HCT116 (cell line): ENCODE measurements at regions not wholly inside any gene's neighbourhood (a gene's known extent, or its start where the extent isn't known, plus 50 kb on each side); places are given as distances from the start of the nearest gene placed in this dataset.

Source experiments
- ATAC-seq: fragments of 200-7000 bp; cut with Tn5 transposase; 2 replicates; pipeline ENCODE4 v1.9.1; 2020; ENCODE audit warnings: mild to moderate bottlenecking, moderate library complexity
- BruUV-seq: library from RNA; stranded (reverse); fragments of 400-500 nt; replicated peaks from 2 replicates; lab custom pipeline; 2021; lab: Mats Ljungman, UMichigan
- CTCF ChIA-PET: fragments of 300-600 bp; sonication (Branson Sonifier 250); formaldehyde crosslinking; loops from one replicate; lab custom pipeline; 2021; ENCODE audit warnings: antibody characterized with exemption; lab: Charles Lee
- POLR2A ChIA-PET: fragments of 300-600, 350-600 bp; sonication (Branson Sonifier 250); formaldehyde crosslinking; loops from one replicate; lab custom pipeline; 2021; ENCODE audit warnings: antibody characterized with exemption; lab: Charles Lee
- RAD21 ChIA-PET, 2 experiments: fragments of 300-600 bp; sonication (Branson Sonifier 250); formaldehyde crosslinking; loops; one replicate each; lab custom pipeline; 2023; ENCODE audit warnings: low total read pairs in 2 of 2; ENCODE audit not compliant: uncharacterized antibody in 2 of 2, unreplicated experiment in 2 of 2, low non-redundant PET in 1 of 2; lab: Charles Lee
- DNase-seq: peaks from one replicate; pipeline ENCODE4 v3.0.0-alpha.2; 2010; ENCODE audit warnings: low read depth, low spot score
- H2AFZ ChIP-seq: fragments of 200-600 bp; shearing (Covaris generic), sonication (generic); 2 replicates; pipeline ENCODE4 v1.6.1; 2017; ENCODE audit warnings: low read depth, mixed run types, mixed read lengths, antibody characterized with exemption, low read length; ENCODE audit not compliant: poor library complexity, severe bottlenecking
- H3K27ac ChIP-seq: 2 replicates; pipeline ENCODE4 v1.5.1; 2012; ENCODE audit warnings: low read depth, low read length
- H3K27me3 ChIP-seq: fragments of 200-600 bp; sonication (generic); 2 replicates; pipeline ENCODE4 v1.6.1; 2016; ENCODE audit warnings: mixed run types, low read length, mixed read lengths; ENCODE audit not compliant: insufficient read depth
- H3K36me3 ChIP-seq, 2 experiments: fragments of 200-500 bp in 1 of 2; fragments of 200-600 bp in 1 of 2; sonication (Bioruptor generic) in 1 of 2; sonication (generic) in 1 of 2; 2 replicates each; pipeline versions ENCODE4 v1.5.1 to v1.6.1; 2014 to 2016; ENCODE audit warnings: low read length in 2 of 2, inconsistent platforms in 1 of 2, mixed read lengths in 1 of 2, mixed run types in 1 of 2; ENCODE audit not compliant: insufficient read depth in 2 of 2, control insufficient read depth in 1 of 2
- H3K4me1 ChIP-seq, 2 experiments: fragments of 200-600 bp in 1 of 2; sonication (generic) in 1 of 2; 2 replicates each; pipeline versions ENCODE4 v1.5.1 to v1.6.1; 2012 to 2017; ENCODE audit warnings: low read length in 2 of 2, inconsistent platforms in 1 of 2, mild to moderate bottlenecking in 1 of 2, mixed read lengths in 1 of 2, mixed run types in 1 of 2, moderate library complexity in 1 of 2; ENCODE audit not compliant: insufficient read depth in 2 of 2, control insufficient read depth in 1 of 2
- H3K4me2 ChIP-seq: fragments of 200-600 bp; sonication (generic); 2 replicates; pipeline ENCODE4 v1.6.1; 2017; ENCODE audit warnings: mixed run types, low read length, mixed read lengths
- H3K4me3 ChIP-seq, 2 experiments: fragments of 200-600 bp in 1 of 2; sonication (generic) in 1 of 2; replicated peaks in 1 of 2; 2 replicates each; pipeline ENCODE4 v1.5.1; 2011 to 2016; ENCODE audit warnings: low read length in 2 of 2, control low read depth in 1 of 2, low read depth in 1 of 2, mild to moderate bottlenecking in 1 of 2, mixed read lengths in 1 of 2, mixed run types in 1 of 2
- H3K79me2 ChIP-seq: fragments of 200-600 bp; sonication (generic); 2 replicates; pipeline ENCODE4 v1.6.1; 2017; ENCODE audit warnings: mild to moderate bottlenecking, mixed run types, low read length, moderate library complexity, mixed read lengths; ENCODE audit not compliant: insufficient read depth
- H3K9ac ChIP-seq: fragments of 200-600 bp; sonication (generic); 2 replicates; pipeline ENCODE4 v1.6.1; 2016; ENCODE audit warnings: low read length, mixed read lengths
- H3K9me2 ChIP-seq: fragments of 200-600 bp; sonication (generic), shearing (Covaris generic); 2 replicates; pipeline ENCODE4 v1.6.1; 2017; ENCODE audit warnings: mixed run types, mild to moderate bottlenecking, moderate library complexity; ENCODE audit not compliant: insufficient read depth
- H3K9me3 ChIP-seq, 2 experiments: fragments of 200-500 bp in 1 of 2; fragments of 200-600 bp in 1 of 2; sonication (Bioruptor generic) in 1 of 2; sonication (generic) in 1 of 2; 2 replicates each; pipeline ENCODE4 v1.6.1; 2014 to 2017; ENCODE audit warnings: low read length in 2 of 2, mixed read lengths in 2 of 2, inconsistent platforms in 1 of 2, low read depth in 1 of 2, mild to moderate bottlenecking in 1 of 2, mixed run types in 1 of 2, moderate library complexity in 1 of 2; ENCODE audit not compliant: control insufficient read depth in 1 of 2, insufficient read depth in 1 of 2
- H4K20me1 ChIP-seq: fragments of 200-600 bp; sonication (generic), shearing (Covaris generic); 2 replicates; pipeline ENCODE4 v1.6.1; 2017; ENCODE audit warnings: mixed run types, mild to moderate bottlenecking, moderate library complexity; ENCODE audit not compliant: insufficient read depth
- ATF3 ChIP-seq: IDR thresholded peaks from 2 replicates; pipeline ENCODE4 v1.6.1; 2012
- CEBPB ChIP-seq: IDR thresholded peaks from 2 replicates; pipeline ENCODE4 v1.6.1; 2012; ENCODE audit warnings: low read depth
- EZH2 ChIP-seq: fragments of 200-600 bp; sonication (generic); IDR thresholded peaks from 2 replicates; pipeline ENCODE4 v1.6.1; 2017; ENCODE audit warnings: antibody characterized with exemption, mixed run types
- EZH2phosphoT487 ChIP-seq: fragments of 200-600 bp; IDR thresholded peaks from 2 replicates; pipeline ENCODE4 v1.6.1; 2018; ENCODE audit warnings: antibody characterized with exemption, borderline replicate concordance
- POLR2A ChIP-seq: IDR thresholded peaks from 2 replicates; pipeline ENCODE4 v1.7.0; 2011; ENCODE audit warnings: borderline replicate concordance; ENCODE audit not compliant: insufficient read depth, insufficient read length; ENCODE audit errors: extremely low read depth
- POLR2AphosphoS5 ChIP-seq: IDR thresholded peaks from 2 replicates; pipeline ENCODE4 v1.6.1; 2011; ENCODE audit warnings: mild to moderate bottlenecking, low read depth, low read length, moderate library complexity
- REST ChIP-seq: IDR thresholded peaks from 2 replicates; pipeline ENCODE4 v1.6.1; 2012; ENCODE audit warnings: low read depth
- SIN3A ChIP-seq: IDR thresholded peaks from 2 replicates; pipeline ENCODE4 v1.6.1; 2012; ENCODE audit warnings: low read depth
- SRF ChIP-seq: IDR thresholded peaks from 2 replicates; pipeline ENCODE4 v1.6.1; 2012; ENCODE audit warnings: low read depth
- TCF7L2 ChIP-seq: IDR thresholded peaks from 2 replicates; pipeline ENCODE4 v1.7.0; 2011; ENCODE audit warnings: borderline replicate concordance, inconsistent platforms; ENCODE audit not compliant: insufficient read depth, insufficient read length; ENCODE audit errors: extremely low read depth
- ZNF274 ChIP-seq: fragments of 200-500 bp; sonication (Bioruptor generic); IDR thresholded peaks from 2 replicates; pipeline ENCODE4 v1.6.1; 2014; ENCODE audit warnings: mild to moderate bottlenecking, low read depth, low read length, inconsistent platforms
- intact Hi-C: fragments of 100-400 bp; cut with micrococcal nuclease; formaldehyde crosslinking; loops from 2 replicates; pipeline ENCODE4 v1.10.0; 2022

- ChIA-PET CTCF (no interaction called here), RAD21 (no interaction called here), POLR2A (no interaction called here)
- Histone ChIP-seq H3K4me3 (no peak overlapping the region), H3K27me3 (no peaks in the 10 kb centered on the region), H2AFZ (no peak overlapping the region), H3K4me1 (peaks cover 0 to 4% of the 10 kb centered on the region in 2 experiments; a peak in 1 of 4 replicates), H3K79me2 (no peaks in the 10 kb centered on the region), H3K27ac (no peak overlapping the region), H3K9me3 (no peaks in the 10 kb centered on the region), H3K9ac (no peak overlapping the region), H3K36me3 (no peaks in the 10 kb centered on the region), H3K9me2 (no peaks in the 10 kb centered on the region; the same call in 1 of the 2 replicates), H3K4me2 (no peak overlapping the region), H4K20me1 (no peaks in the 10 kb centered on the region)
- intact Hi-C loops: no loop called here
- no TSS peak for BruUV-seq
- TF ChIP-seq POLR2A (no peak), SIN3A (no peak), TCF7L2 (no peak), POLR2AphosphoS5 (no peak), SRF (no peak)
- DNase-seq: no peak
- ATAC-seq: no peak
Measured at GRCh38 chr6:144744720-144745119, 459.6 kb downstream of the UTRN start.

GRCh38 chr6:144745439-144745838, 460.3 kb downstream of the UTRN start:
- Histone ChIP-seq H3K4me3 (no peak overlapping the region), H3K4me1 (peaks cover 0 to 4% of the 10 kb centered on the region in 2 experiments; a peak in 1 of 4 replicates), H3K9ac (no peak overlapping the region), H3K27ac (no peak overlapping the region), H3K27me3 (no peaks in the 10 kb centered on the region), H4K20me1 (no peaks in the 10 kb centered on the region), H3K4me2 (no peak overlapping the region), H3K79me2 (no peaks in the 10 kb centered on the region), H3K9me3 (no peaks in the 10 kb centered on the region), H3K36me3 (no peaks in the 10 kb centered on the region), H2AFZ (no peak overlapping the region), H3K9me2 (no peaks in the 10 kb centered on the region; the same call in 1 of the 2 replicates)
- ChIA-PET RAD21 (interaction anchor here in 1 of 2 experiments (0.7 kb wide), 1 partner anchor 74 kb away, joined by 3 read pairs; no protein-coding TSS in a partner anchor), POLR2A (no interaction called here), CTCF (no interaction called here)
- TF ChIP-seq EZH2: no peak
- TF ChIP-seq POLR2AphosphoS5: no peak
- TF ChIP-seq ZNF274: no peak
- no peak for TF ChIP-seq REST
- TF ChIP-seq ATF3: no peak
- no peak for TF ChIP-seq EZH2phosphoT487
- no peak for TF ChIP-seq CEBPB
- no peak for DNase-seq
- no peak for ATAC-seq
- no TSS peak for BruUV-seq
- intact Hi-C loops: no loop called here
